EH (cell line): ENCODE measurements at regions not wholly inside any gene's neighbourhood (a gene's known extent, or its start where the extent isn't known, plus 50 kb on each side); places are given as distances from the start of the nearest gene placed in this dataset.

Experiments used
- DNase-seq: peaks from one replicate; pipeline ENCODE4 v3.0.0-alpha.2; 2015; ENCODE audit warnings: low read depth

- no peak for DNase-seq
Observed at GRCh38 chr22:49051491-49052022, 776.1 kb downstream of the BRD1 start.

GRCh38 chr22:49049691-49050090 lies 778.0 kb downstream of the BRD1 start:
- no peak for DNase-seq

- DNase-seq, result no peak
Observed at GRCh38 chr22:49048591-49048990, 779.1 kb downstream of the BRD1 start.

GRCh38 chr22:49047447-49047846 lies 780.2 kb downstream of the BRD1 start:
- no peak for DNase-seq

GRCh38 chr22:49046546-49047361 lies 780.9 kb downstream of the BRD1 start:
- no peak for DNase-seq

GRCh38 chr22:49046000-49046545 lies 781.6 kb downstream of the BRD1 start:
- no peak for DNase-seq

GRCh38 chr22:49045276-49045675 lies 782.4 kb downstream of the BRD1 start:
- DNase-seq, result no peak

- no peak for DNase-seq
Observed at GRCh38 chr22:49044776-49045175, 782.9 kb downstream of the BRD1 start.

GRCh38 chr22:49044091-49044490 lies 783.6 kb downstream of the BRD1 start:
- DNase-seq, result no peak

GRCh38 chr22:49042877-49043859 lies 784.5 kb downstream of the BRD1 start:
- no peak for DNase-seq

GRCh38 chr22:49042066-49042465 lies 785.6 kb downstream of the BRD1 start:
- DNase-seq, result no peak

- no peak for DNase-seq
Observed at GRCh38 chr22:49040754-49041467, 786.8 kb downstream of the BRD1 start.

- DNase-seq, result no peak
Observed at GRCh38 chr22:49040111-49040510, 787.6 kb downstream of the BRD1 start.

GRCh38 chr22:49039625-49040024 lies 788.0 kb downstream of the BRD1 start:
- no peak for DNase-seq

GRCh38 chr22:49037701-49038245 lies 789.9 kb downstream of the BRD1 start:
- no peak for DNase-seq

GRCh38 chr22:49036513-49036912 lies 791.2 kb downstream of the BRD1 start:
- DNase-seq, result no peak

- DNase-seq, result no peak
Observed at GRCh38 chr22:49035818-49036457, 791.7 kb downstream of the BRD1 start.

- DNase-seq, result no peak
Observed at GRCh38 chr22:49034836-49035817, 792.5 kb downstream of the BRD1 start.

GRCh38 chr22:49033616-49034015 lies 794.1 kb downstream of the BRD1 start:
- DNase-seq, result no peak

GRCh38 chr22:49032821-49033220 lies 794.9 kb downstream of the BRD1 start:
- DNase-seq, result no peak
